Spleen (tissue), 11 donors: ENCODE measurements at regions not wholly inside any gene's neighbourhood (a gene's known extent, or its start where the extent isn't known, plus 50 kb on each side); places are given as distances from the start of the nearest gene placed in this dataset.

Experiments used
- DNase-seq: peaks from one replicate; pipeline ENCODE4 v3.0.0-alpha.2; 2020
- H3K27ac ChIP-seq, 8 donors: fragments of 200-600 bp; sonication (generic) in 7 of 8; 1 replicate in 4 of 8; 2 replicates in 4 of 8; pipeline versions ENCODE4 v1.5.0 to v1.8.0; 2016 to 2021; ENCODE audit warnings: inconsistent platforms in 4 of 8, mild to moderate bottlenecking in 4 of 8, moderate library complexity in 1 of 8
- H3K27me3 ChIP-seq, 7 donors: fragments of 200-600 bp; sonication (generic) in 6 of 7; replicated peaks in 1 of 7; 1 replicate in 4 of 7; 2 replicates in 3 of 7; pipeline versions ENCODE4 v1.5.0 to v1.8.0; 2016 to 2021; ENCODE audit warnings: inconsistent platforms in 3 of 7, mild to moderate bottlenecking in 1 of 7
- H3K36me3 ChIP-seq, 6 donors: fragments of 200-600 bp; sonication (generic) in 5 of 6; 1 replicate in 4 of 6; 2 replicates in 2 of 6; pipeline versions ENCODE4 v1.5.0 to v1.8.0; 2016 to 2021; ENCODE audit warnings: inconsistent platforms in 2 of 6
- H3K4me1 ChIP-seq, 6 donors: fragments of 200-600 bp; sonication (generic) in 5 of 6; 1 replicate in 3 of 6; 2 replicates in 3 of 6; pipeline versions ENCODE4 v1.5.0 to v1.8.0; 2016 to 2021; ENCODE audit warnings: inconsistent platforms in 3 of 6
- H3K4me3 ChIP-seq, 8 donors: fragments of 200-600 bp; sonication (generic) in 7 of 8; 1 replicate in 4 of 8; 2 replicates in 4 of 8; pipeline versions ENCODE4 v1.5.0 to v1.8.0; 2016 to 2021; ENCODE audit warnings: inconsistent platforms in 4 of 8, mild to moderate bottlenecking in 4 of 8, moderate library complexity in 2 of 8
- H3K9me3 ChIP-seq, 8 donors: fragments of 200-600 bp; sonication (generic) in 7 of 8; 1 replicate in 4 of 8; 2 replicates in 4 of 8; pipeline versions ENCODE4 v1.5.0 to v1.8.0; 2016 to 2021; ENCODE audit warnings: inconsistent platforms in 4 of 8
- POLR2A ChIP-seq, 3 donors: fragments of 450-650 bp; IDR thresholded peaks; one replicate each; pipeline ENCODE4 v1.5.1; 2017; ENCODE audit warnings: antibody characterized with exemption in 3 of 3, mild to moderate bottlenecking in 1 of 3
- POLR2AphosphoS5 ChIP-seq, 3 donors: sonication (generic); formaldehyde crosslinking; IDR thresholded peaks; one replicate each; pipeline ENCODE4 v1.5.1; 2017; ENCODE audit warnings: antibody characterized with exemption in 3 of 3
- WGBS, 5 donors: extraction: QIAGEN DNeasy Blood & Tissue Kit in 3 of 5; methylation state at CpG; one replicate each; pipeline versions ENCODE4 v1.1.5 to v1.1.7; 2013 to 2018; 5-methylcytosine and 5-hydroxymethylcytosine counted together
- intact Hi-C: fragments of 100-400 bp; cut with DNase I; formaldehyde crosslinking; loops from one replicate; pipeline ENCODE4 v1.15.0; 2023; ENCODE audit warnings: low total_unique reads
- TF ChIP-seq, protein P1 (sequence below), 11 experiments: fragments of 200-600 bp in 7 of 11; fragments of 450-650 bp in 4 of 11; sonication (generic) in 4 of 11; IDR thresholded peaks in 8 of 11; conservative IDR thresholded peaks in 3 of 11; 1 replicate in 7 of 11; 2 replicates in 4 of 11; pipeline versions ENCODE4 v1.4.0 to v1.8.0; 2016 to 2021; ENCODE audit warnings: antibody characterized with exemption in 11 of 11, inconsistent platforms in 4 of 11, mild to moderate bottlenecking in 1 of 11
- donor health status: healthy with polysubstance abuse.
- donor health status: DM: no; HTN: no; CAD: no; lungs with moderate emphysema.
- donor health status: DM: no; HTN: no; CAD: no.
- donor health status: Bipolar disorder and iron deficiency.
- donor health status: healthy.
- donor health status: DM: no; HTN: no; CAD: no.
- donor health status: DM: yes; HTN: yes; CAD: no.

DNA sequence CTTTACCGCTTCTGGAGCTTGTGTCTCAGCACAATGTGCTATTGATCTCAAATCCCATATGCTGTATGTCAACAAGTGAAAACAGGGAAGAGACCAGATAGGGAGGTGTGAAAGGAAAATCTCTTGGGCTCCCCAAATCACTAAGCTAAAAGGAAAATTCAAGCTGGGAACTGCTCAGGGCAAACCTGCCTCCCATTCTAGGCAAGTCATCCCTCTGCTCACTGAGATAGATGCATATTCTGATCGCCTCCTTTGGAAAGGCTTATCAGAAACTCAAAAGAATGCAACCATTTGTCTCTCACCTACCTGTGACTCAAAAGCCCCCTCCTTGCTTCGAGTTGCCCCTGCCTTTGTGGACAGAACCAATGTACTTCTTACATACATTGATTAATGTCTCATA is 161.1 kb upstream of the LYZL1 start:
- peaks cover 0 to 4% (median 0%) of the 10 kb centered on the region in 8 donors for H3K9me3 ChIP-seq
- H3K36me3 ChIP-seq, result no peaks in the 10 kb centered on the region
- no peak for DNase-seq
- no peak overlapping the region for H3K27ac ChIP-seq
- intact Hi-C loops, result no loop called here
- no peak overlapping the region for H3K4me3 ChIP-seq
- H3K27me3 ChIP-seq, result peaks cover 0 to 15% (median 0%) of the 10 kb centered on the region in 7 donors
- H3K4me1 ChIP-seq, result peaks cover 0 to 5% (median 0%) of the 10 kb centered on the region in 6 donors
- TF ChIP-seq, protein P1, sequence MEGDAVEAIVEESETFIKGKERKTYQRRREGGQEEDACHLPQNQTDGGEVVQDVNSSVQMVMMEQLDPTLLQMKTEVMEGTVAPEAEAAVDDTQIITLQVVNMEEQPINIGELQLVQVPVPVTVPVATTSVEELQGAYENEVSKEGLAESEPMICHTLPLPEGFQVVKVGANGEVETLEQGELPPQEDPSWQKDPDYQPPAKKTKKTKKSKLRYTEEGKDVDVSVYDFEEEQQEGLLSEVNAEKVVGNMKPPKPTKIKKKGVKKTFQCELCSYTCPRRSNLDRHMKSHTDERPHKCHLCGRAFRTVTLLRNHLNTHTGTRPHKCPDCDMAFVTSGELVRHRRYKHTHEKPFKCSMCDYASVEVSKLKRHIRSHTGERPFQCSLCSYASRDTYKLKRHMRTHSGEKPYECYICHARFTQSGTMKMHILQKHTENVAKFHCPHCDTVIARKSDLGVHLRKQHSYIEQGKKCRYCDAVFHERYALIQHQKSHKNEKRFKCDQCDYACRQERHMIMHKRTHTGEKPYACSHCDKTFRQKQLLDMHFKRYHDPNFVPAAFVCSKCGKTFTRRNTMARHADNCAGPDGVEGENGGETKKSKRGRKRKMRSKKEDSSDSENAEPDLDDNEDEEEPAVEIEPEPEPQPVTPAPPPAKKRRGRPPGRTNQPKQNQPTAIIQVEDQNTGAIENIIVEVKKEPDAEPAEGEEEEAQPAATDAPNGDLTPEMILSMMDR (IDR thresholded peaks at IDR 0.05 in 8 of 11, conservative IDR thresholded peaks at IDR 0.05 in 3 of 11), result no peak
- TF ChIP-seq POLR2A (IDR thresholded peaks at IDR 0.05) (no peak), POLR2AphosphoS5 (IDR thresholded peaks at IDR 0.05) (no peak)
- WGBS, 5 donors, result 48 to 86% (median 76%) methylated on average over 3 of the region's 3 CpGs

- Histone ChIP-seq H3K27me3 (peaks cover 0 to 15% (median 0%) of the 10 kb centered on the region in 7 donors), H3K36me3 (no peaks in the 10 kb centered on the region), H3K27ac (no peak overlapping the region), H3K4me1 (peaks cover 0 to 7% (median 0%) of the 10 kb centered on the region in 6 donors), H3K9me3 (no peaks in the 10 kb centered on the region), H3K4me3 (no peak overlapping the region)
- TF ChIP-seq POLR2A (IDR thresholded peaks at IDR 0.05), result no peak
- TF ChIP-seq, protein P1 (IDR thresholded peaks at IDR 0.05 in 8 of 11, conservative IDR thresholded peaks at IDR 0.05 in 3 of 11), result peak in 8 of 11 experiments; percentile 9 to 49 (median 34)
- intact Hi-C loops, result no loop called here
- no peak for DNase-seq
- 22 to 38% (median 36%) methylated on average over 1 of the region's 1 CpG for WGBS, 5 donors
Measured at GRCh38 chr10:29130190-29130673, 158.6 kb upstream of the LYZL1 start.

DNA sequence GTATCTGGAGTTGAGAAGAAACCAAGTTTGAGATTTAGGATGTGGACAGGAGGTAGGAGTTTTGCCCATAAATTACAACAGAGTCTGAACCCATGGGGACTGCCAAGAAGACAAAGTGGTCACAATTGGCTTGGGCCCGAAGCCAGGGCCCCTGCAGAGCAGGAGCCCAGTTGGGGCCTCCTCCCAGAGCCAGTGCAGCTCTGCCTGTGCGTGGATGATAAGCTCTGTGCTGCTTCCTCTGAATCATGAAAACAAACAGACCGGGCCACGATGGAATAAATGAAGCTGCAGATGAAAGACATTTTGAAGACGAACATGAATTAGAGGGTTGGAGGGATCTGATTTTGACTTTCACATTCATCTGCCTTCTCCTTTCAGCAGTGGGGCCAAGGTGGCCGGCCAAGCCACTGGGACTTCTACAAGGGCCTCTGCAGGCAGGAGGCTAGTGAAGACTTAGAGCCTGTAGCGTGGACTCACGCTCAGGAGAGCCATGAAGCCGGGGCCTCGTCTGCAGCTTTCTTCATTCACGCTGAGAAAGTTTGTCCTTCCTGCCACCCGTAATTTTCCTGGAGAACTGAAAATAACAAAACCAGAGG is 156.8 kb upstream of the LYZL1 start:
- Histone ChIP-seq H3K27ac (peak overlapping the region in 3 of 8 donors; percentile 8 to 39 (median 15)), H3K36me3 (no peaks in the 10 kb centered on the region), H3K4me1 (peaks cover 0 to 7% (median 0%) of the 10 kb centered on the region in 6 donors), H3K4me3 (no peak overlapping the region), H3K27me3 (peaks cover 0 to 13% (median 0%) of the 10 kb centered on the region in 7 donors), H3K9me3 (no peaks in the 10 kb centered on the region)
- no peak for DNase-seq
- WGBS, 5 donors, result 44 to 60% (median 51%) methylated on average over 12 of the region's 12 CpGs
- intact Hi-C loops, result no loop called here
- no peak for TF ChIP-seq POLR2A (IDR thresholded peaks at IDR 0.05)
- no peak for TF ChIP-seq POLR2AphosphoS5 (IDR thresholded peaks at IDR 0.05)
- TF ChIP-seq, protein P1 (IDR thresholded peaks at IDR 0.05 in 8 of 11, conservative IDR thresholded peaks at IDR 0.05 in 3 of 11), result no peak

GRCh38 chr10:29132551-29133111 is 156.2 kb upstream of the LYZL1 start:
- WGBS, 5 donors, result 58 to 71% (median 65%) methylated on average over 11 of the region's 11 CpGs
- peaks cover 0 to 7% (median 0%) of the 10 kb centered on the region in 7 donors for H3K27me3 ChIP-seq
- no peaks in the 10 kb centered on the region for H3K9me3 ChIP-seq
- peak overlapping the region in 3 of 8 donors; percentile 8 to 39 (median 15) for H3K27ac ChIP-seq
- intact Hi-C loops, result no loop called here
- H3K4me1 ChIP-seq, result peaks cover 0 to 7% (median 0%) of the 10 kb centered on the region in 6 donors
- TF ChIP-seq, protein P1 (IDR thresholded peaks at IDR 0.05 in 8 of 11, conservative IDR thresholded peaks at IDR 0.05 in 3 of 11), result no peak
- TF ChIP-seq POLR2A (IDR thresholded peaks at IDR 0.05), result no peak
- no peak for TF ChIP-seq POLR2AphosphoS5 (IDR thresholded peaks at IDR 0.05)
- DNase-seq, result no peak
- H3K36me3 ChIP-seq, result no peaks in the 10 kb centered on the region
- no peak overlapping the region for H3K4me3 ChIP-seq
